Pancreas (tissue), 10 donors: ENCODE measurements at regions not wholly inside any gene's neighbourhood (a gene's known extent, or its start where the extent isn't known, plus 50 kb on each side); places are given as distances from the start of the nearest gene placed in this dataset.

Source experiments
- ATAC-seq, 4 donors: fragments of 200-7000 bp; cut with Tn5 transposase; one replicate each; pipeline versions ENCODE4 v1.8.0 to v1.9.1; 2020; ENCODE audit warnings: mild to moderate bottlenecking in 4 of 4, moderate library complexity in 4 of 4
- DNase-seq, 6 donors: peaks; one replicate each; pipeline ENCODE4 v3.0.0-alpha.2; 2020
- FAIRE-seq: peaks from 2 replicates; lab custom pipeline; 2012; peaks lifted over from hg19 to GRCh38; lab: Jason Lieb, UNC
- H3K27ac ChIP-seq, 4 donors: fragments of 200-600 bp; sonication (generic); 1 replicate in 3 of 4; 2 replicates in 1 of 4; pipeline versions ENCODE4 v1.5.0 to v1.8.0; 2020
- H3K27me3 ChIP-seq, 4 donors: fragments of 200-600 bp; one replicate each; pipeline ENCODE4 v1.8.0; 2021
- H3K36me3 ChIP-seq, 3 donors: fragments of 200-600 bp; sonication (generic) in 1 of 3; one replicate each; pipeline versions ENCODE4 v1.5.0 to v1.8.0; 2020 to 2021
- H3K4me1 ChIP-seq, 3 donors: fragments of 200-600 bp; one replicate each; pipeline ENCODE4 v1.8.0; 2021
- H3K4me3 ChIP-seq, 4 donors: fragments of 200-600 bp; sonication (generic) in 2 of 4; one replicate each; pipeline versions ENCODE4 v1.5.0 to v1.8.0; 2020 to 2021
- H3K9me3 ChIP-seq, 4 donors: fragments of 200-600 bp; one replicate each; pipeline ENCODE4 v1.8.0; 2021
- CTCF ChIP-seq, 4 donors: fragments of 200-600 bp; sonication (generic) in 3 of 4; IDR thresholded peaks; one replicate each; pipeline versions ENCODE4 v1.5.0 to v1.8.0; 2021; ENCODE audit warnings: antibody characterized with exemption in 4 of 4
- WGBS, 2 donors: extraction: QIAGEN DNeasy Blood & Tissue Kit; methylation state at CpG; one replicate each; pipeline ENCODE4 v1.1.7; 2013; 5-methylcytosine and 5-hydroxymethylcytosine counted together
- intact Hi-C, 3 donors: fragments of 100-400 bp; cut with DNase I; formaldehyde crosslinking; loops; one replicate each; pipeline versions ENCODE4 v1.11.1 to v1.14.2; 2022
- donor health status: healthy with polysubstance abuse.
- donor health status: DM: no; HTN: no; CAD: no; lungs with moderate emphysema.
- donor health status: DM: no; HTN: no; CAD: no.
- donor health status: control.
- donor health status: control.
- donor health status: Bipolar disorder and iron deficiency.
- donor health status: DM: yes; HTN: yes; CAD: no.
- donor health status: DM: no; HTN: no; CAD: no.
- donor health status: DM: no; HTN: no; CAD: no.
- donor health status: DM: yes; HTN: yes; CAD: no.

GRCh38 chr5:145220481-145220880 lies 614.7 kb downstream of the PRELID2 start:
- Histone ChIP-seq H3K27me3 (no peaks in the 10 kb centered on the region), H3K4me3 (no peak overlapping the region), H3K36me3 (no peaks in the 10 kb centered on the region), H3K9me3 (no peaks in the 10 kb centered on the region), H3K27ac (no peak overlapping the region), H3K4me1 (no peaks in the 10 kb centered on the region)
- WGBS, 2 donors, result 65 to 73% methylated on average over 5 of the region's 5 CpGs
- no peak for DNase-seq
- no peak for FAIRE-seq
- no peak for ATAC-seq
- TF ChIP-seq CTCF (IDR thresholded peaks at IDR 0.05), result no peak
- intact Hi-C loops, result no loop called here

GRCh38 chr5:145218982-145219381 lies 616.2 kb downstream of the PRELID2 start:
- 72 to 74% methylated on average over 1 of the region's 1 CpG for WGBS, 2 donors
- intact Hi-C loops, result no loop called here
- Histone ChIP-seq H3K27ac (peak overlapping the region in 1 of 4 donors; percentile 31), H3K4me1 (no peaks in the 10 kb centered on the region), H3K4me3 (no peak overlapping the region), H3K27me3 (no peaks in the 10 kb centered on the region), H3K9me3 (no peaks in the 10 kb centered on the region), H3K36me3 (no peaks in the 10 kb centered on the region)
- ATAC-seq (peak in 2 of 4 donors; percentile 52 to 55), FAIRE-seq (no peak), DNase-seq (no peak)
- no peak for TF ChIP-seq CTCF (IDR thresholded peaks at IDR 0.05)

GRCh38 chr5:145218019-145218418 lies 617.1 kb downstream of the PRELID2 start:
- ATAC-seq, result peak in 3 of 4 donors; percentile 31 to 41 (median 36)
- Histone ChIP-seq H3K27me3 (no peaks in the 10 kb centered on the region), H3K36me3 (no peaks in the 10 kb centered on the region), H3K9me3 (no peaks in the 10 kb centered on the region), H3K4me3 (no peak overlapping the region), H3K4me1 (no peaks in the 10 kb centered on the region), H3K27ac (no peak overlapping the region)
- DNase-seq, result no peak
- no peak for TF ChIP-seq CTCF (IDR thresholded peaks at IDR 0.05)
- 44 to 50% methylated on average over 3 of the region's 3 CpGs for WGBS, 2 donors
- no peak for FAIRE-seq
- intact Hi-C loops, result no loop called here

GRCh38 chr5:145210020-145210419 lies 625.1 kb downstream of the PRELID2 start:
- no peak for TF ChIP-seq CTCF (IDR thresholded peaks at IDR 0.05)
- WGBS, 2 donors, result 94 to 95% methylated on average over 3 of the region's 3 CpGs
- Histone ChIP-seq H3K27ac (no peak overlapping the region), H3K36me3 (no peaks in the 10 kb centered on the region), H3K4me3 (no peak overlapping the region), H3K9me3 (no peaks in the 10 kb centered on the region), H3K4me1 (no peaks in the 10 kb centered on the region), H3K27me3 (no peaks in the 10 kb centered on the region)
- DNase-seq, result peak in 1 of 6 donors; percentile 9
- no peak for ATAC-seq
- intact Hi-C loops, result no loop called here
- FAIRE-seq, result no peak

GRCh38 chr5:145205546-145205945 lies 629.6 kb downstream of the PRELID2 start:
- DNase-seq, result no peak
- WGBS, 2 donors, result 71 to 75% methylated on average over 4 of the region's 4 CpGs
- no peak for ATAC-seq
- no peak for FAIRE-seq
- H3K9me3 ChIP-seq, result no peaks in the 10 kb centered on the region
- no peak overlapping the region for H3K27ac ChIP-seq
- no peaks in the 10 kb centered on the region for H3K4me1 ChIP-seq
- no peak overlapping the region for H3K4me3 ChIP-seq
- no peaks in the 10 kb centered on the region for H3K36me3 ChIP-seq
- no peak for TF ChIP-seq CTCF (IDR thresholded peaks at IDR 0.05)
- H3K27me3 ChIP-seq, result no peaks in the 10 kb centered on the region
- intact Hi-C loops, result no loop called here
